ENCODE measurements at regions not wholly inside any gene's neighbourhood (a gene's known extent, or its start where the extent isn't known, plus 50 kb on each side); places are given as distances from the start of the nearest gene placed in this dataset.
"Not testable (repeated sequence)": the region's sequence is repeated elsewhere in the genome, so short reads cannot be mapped to it uniquely, and the experiment has no call there.

DNA sequence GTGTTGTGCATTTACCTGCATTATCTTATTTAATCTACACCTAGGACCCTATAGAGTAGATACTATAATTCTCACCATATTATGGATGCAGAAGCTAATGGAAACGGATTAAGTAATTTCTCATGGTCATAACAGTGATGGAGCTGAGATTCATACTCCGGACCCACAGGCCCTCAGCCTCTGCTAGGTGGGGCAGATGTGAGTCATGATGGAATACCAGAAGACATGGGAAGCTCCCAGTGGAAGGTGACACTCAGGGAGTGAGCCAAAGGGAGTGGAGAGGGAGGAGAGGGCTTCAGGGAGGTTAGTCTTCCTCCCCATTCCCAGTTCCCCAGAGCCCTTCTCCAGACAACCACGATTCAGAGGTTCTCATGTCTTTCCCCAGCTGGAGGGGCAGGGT is 65.2 kb upstream of the GPR6 start:
- Mint-ChIP-seq H3K36me3 (no peaks in the 10 kb centered on the region), H3K4me1 (peaks cover 5% of the 10 kb centered on the region), H3K27ac (no peak overlapping the region), H3K9me3 (no peaks in the 10 kb centered on the region), H3K27me3 (ENCODE audit: insufficient read depth, low read depth) (peaks cover 2% of the 10 kb centered on the region), H3K4me3 (no peak overlapping the region)
- H3K27ac ChIP-seq = no peak overlapping the region
- no peak for TF ChIP-seq EZH2 (IDR thresholded peaks at IDR 0.05)
- no peak for TF ChIP-seq EZH2phosphoT487 (IDR thresholded peaks at IDR 0.05)
- TF ChIP-seq, protein P1, sequence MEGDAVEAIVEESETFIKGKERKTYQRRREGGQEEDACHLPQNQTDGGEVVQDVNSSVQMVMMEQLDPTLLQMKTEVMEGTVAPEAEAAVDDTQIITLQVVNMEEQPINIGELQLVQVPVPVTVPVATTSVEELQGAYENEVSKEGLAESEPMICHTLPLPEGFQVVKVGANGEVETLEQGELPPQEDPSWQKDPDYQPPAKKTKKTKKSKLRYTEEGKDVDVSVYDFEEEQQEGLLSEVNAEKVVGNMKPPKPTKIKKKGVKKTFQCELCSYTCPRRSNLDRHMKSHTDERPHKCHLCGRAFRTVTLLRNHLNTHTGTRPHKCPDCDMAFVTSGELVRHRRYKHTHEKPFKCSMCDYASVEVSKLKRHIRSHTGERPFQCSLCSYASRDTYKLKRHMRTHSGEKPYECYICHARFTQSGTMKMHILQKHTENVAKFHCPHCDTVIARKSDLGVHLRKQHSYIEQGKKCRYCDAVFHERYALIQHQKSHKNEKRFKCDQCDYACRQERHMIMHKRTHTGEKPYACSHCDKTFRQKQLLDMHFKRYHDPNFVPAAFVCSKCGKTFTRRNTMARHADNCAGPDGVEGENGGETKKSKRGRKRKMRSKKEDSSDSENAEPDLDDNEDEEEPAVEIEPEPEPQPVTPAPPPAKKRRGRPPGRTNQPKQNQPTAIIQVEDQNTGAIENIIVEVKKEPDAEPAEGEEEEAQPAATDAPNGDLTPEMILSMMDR (IDR thresholded peaks at IDR 0.05) = no peak
- H3K4me1 ChIP-seq = peaks cover 8% of the 10 kb centered on the region
- H3K36me3 ChIP-seq = no peaks in the 10 kb centered on the region
- no peaks in the 10 kb centered on the region for H3F3A ChIP-seq (ENCODE audit: low read depth)
- H3K27me3 ChIP-seq = no peaks in the 10 kb centered on the region
- DNase-seq (ENCODE audit: low spot score) = no peak
- H3K9ac ChIP-seq = no peak overlapping the region
- H3K9me3 ChIP-seq (ENCODE audit: low read depth) = no peaks in the 10 kb centered on the region
- no peaks in the 10 kb centered on the region for H4K20me1 ChIP-seq (ENCODE audit: low read depth)
- H3K79me2 ChIP-seq (ENCODE audit: low read depth) = no peaks in the 10 kb centered on the region
- no peak overlapping the region for H2AFZ ChIP-seq (replicated peaks)
- H3K4me3 ChIP-seq = no peak overlapping the region
- H3K4me2 ChIP-seq = no peak overlapping the region

DNA sequence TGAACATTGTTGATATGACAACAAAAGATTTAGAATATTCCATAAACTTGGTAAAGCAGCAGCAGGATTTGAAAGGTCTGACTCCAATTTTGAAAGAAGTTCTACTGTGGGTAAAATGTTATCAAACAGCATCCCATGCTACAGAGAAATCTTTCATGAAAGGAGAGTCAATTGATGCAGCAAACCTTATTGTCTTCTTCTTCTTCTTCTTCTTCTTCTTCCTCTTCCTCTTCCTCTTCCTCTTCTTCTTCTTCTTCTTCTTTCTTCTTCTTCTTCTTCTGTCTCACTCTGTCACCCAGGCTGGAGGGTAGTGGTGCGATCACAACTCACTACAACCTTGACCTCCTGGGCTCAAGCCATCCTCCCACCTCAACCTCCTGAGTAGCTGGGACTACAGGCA is 62.4 kb upstream of the GPR6 start:
- not testable (repeated sequence) for H3K27ac Mint-ChIP-seq; H3K27me3 Mint-ChIP-seq (ENCODE audit: insufficient read depth, low read depth)

DNA sequence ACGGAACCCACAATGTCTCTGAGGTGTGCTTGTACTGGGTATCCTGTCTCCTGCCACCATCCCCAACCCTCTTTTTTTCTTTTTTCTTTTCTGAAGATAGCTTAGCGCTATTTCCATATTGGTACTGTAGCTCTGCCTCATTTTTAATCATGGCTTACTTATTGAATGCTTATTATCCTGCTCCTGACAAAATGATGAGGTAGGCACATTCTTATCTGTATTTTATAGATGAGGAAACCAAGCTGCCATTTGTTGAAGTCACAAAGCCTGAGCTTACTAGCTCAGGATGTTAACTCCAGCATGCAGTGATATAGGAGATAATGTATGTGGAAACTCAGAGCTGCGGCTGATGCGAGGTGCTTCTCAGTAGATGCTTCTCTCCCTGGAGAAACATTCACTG is 61.4 kb upstream of the GPR6 start:
- no peaks in the 10 kb centered on the region for H4K20me1 ChIP-seq (ENCODE audit: low read depth)
- H3K4me1 Mint-ChIP-seq = peaks cover 5% of the 10 kb centered on the region
- TF ChIP-seq, protein P1 (IDR thresholded peaks at IDR 0.05) = no peak
- TF ChIP-seq EZH2phosphoT487 (IDR thresholded peaks at IDR 0.05) (no peak), EZH2 (IDR thresholded peaks at IDR 0.05) (no peak)
- no peak overlapping the region for H3K27ac ChIP-seq
- peaks cover 2% of the 10 kb centered on the region for H3K27me3 Mint-ChIP-seq (ENCODE audit: insufficient read depth, low read depth)
- H3K4me2 ChIP-seq = no peak overlapping the region
- DNase-seq (ENCODE audit: low spot score) = no peak
- H3K9me3 ChIP-seq (ENCODE audit: low read depth) = no peaks in the 10 kb centered on the region
- no peaks in the 10 kb centered on the region for H3K27me3 ChIP-seq
- no peak overlapping the region for H3K9ac ChIP-seq
- H2AFZ ChIP-seq (replicated peaks) = no peak overlapping the region
- no peak overlapping the region for H3K27ac Mint-ChIP-seq
- H3K79me2 ChIP-seq (ENCODE audit: low read depth) = no peaks in the 10 kb centered on the region
- no peaks in the 10 kb centered on the region for H3K36me3 Mint-ChIP-seq
- no peaks in the 10 kb centered on the region for H3F3A ChIP-seq (ENCODE audit: low read depth)
- no peaks in the 10 kb centered on the region for H3K36me3 ChIP-seq
- no peaks in the 10 kb centered on the region for H3K9me3 Mint-ChIP-seq
- H3K4me3 Mint-ChIP-seq = no peak overlapping the region
- H3K4me1 ChIP-seq = peaks cover 7% of the 10 kb centered on the region
- no peak overlapping the region for H3K4me3 ChIP-seq

More for the DNA sequence above, 62.4 kb upstream of the GPR6 start:
- H3K9ac ChIP-seq; H3K9me3 Mint-ChIP-seq; H3K4me1 ChIP-seq; H4K20me1 ChIP-seq (ENCODE audit: low read depth); H2AFZ ChIP-seq (replicated peaks); H3F3A ChIP-seq (ENCODE audit: low read depth); H3K27ac ChIP-seq; H3K4me1 Mint-ChIP-seq; H3K36me3 ChIP-seq; H3K27me3 ChIP-seq; H3K4me3 ChIP-seq; DNase-seq (ENCODE audit: low spot score); H3K36me3 Mint-ChIP-seq; H3K79me2 ChIP-seq (ENCODE audit: low read depth); H3K4me3 Mint-ChIP-seq; H3K9me3 ChIP-seq (ENCODE audit: low read depth); H3K4me2 ChIP-seq: not testable (repeated sequence)

DNA sequence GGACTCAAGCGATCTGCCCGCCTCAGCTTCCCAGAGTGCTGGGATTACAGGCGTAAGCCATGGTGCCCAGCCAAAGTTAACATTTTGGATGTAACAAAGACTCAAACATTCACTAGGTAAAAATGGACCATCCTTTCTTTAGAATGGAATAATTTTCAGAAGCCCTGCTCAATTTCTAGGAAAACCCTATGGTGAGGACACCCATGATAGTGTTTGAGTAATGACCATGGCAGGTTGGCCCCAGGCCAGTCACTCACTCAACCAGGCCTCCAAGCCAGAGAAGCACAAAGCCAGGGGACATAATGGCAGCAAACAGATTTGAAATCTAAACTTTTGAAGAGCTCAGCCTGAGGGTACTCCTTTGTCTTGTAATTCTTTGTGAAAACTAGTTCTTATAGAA is 59.9 kb upstream of the GPR6 start:
- H3K9ac ChIP-seq = no peak overlapping the region
- no peak for DNase-seq (ENCODE audit: low spot score)
- H2AFZ ChIP-seq (replicated peaks) = no peak overlapping the region
- H3K36me3 ChIP-seq = no peaks in the 10 kb centered on the region
- H3K27me3 ChIP-seq = no peaks in the 10 kb centered on the region
- H3F3A ChIP-seq (ENCODE audit: low read depth) = no peaks in the 10 kb centered on the region
- no peak overlapping the region for H3K27ac ChIP-seq
- no peaks in the 10 kb centered on the region for H3K4me1 ChIP-seq
- H4K20me1 ChIP-seq (ENCODE audit: low read depth) = no peaks in the 10 kb centered on the region
- no peak overlapping the region for H3K4me3 Mint-ChIP-seq
- H3K4me1 Mint-ChIP-seq = no peaks in the 10 kb centered on the region
- no peaks in the 10 kb centered on the region for H3K36me3 Mint-ChIP-seq
- H3K9me3 ChIP-seq (ENCODE audit: low read depth) = no peaks in the 10 kb centered on the region
- TF ChIP-seq EZH2 (IDR thresholded peaks at IDR 0.05) = no peak
- TF ChIP-seq EZH2phosphoT487 (IDR thresholded peaks at IDR 0.05) = no peak
- TF ChIP-seq, protein P1 (IDR thresholded peaks at IDR 0.05) = no peak
- H3K4me3 ChIP-seq = no peak overlapping the region
- H3K27me3 Mint-ChIP-seq (ENCODE audit: insufficient read depth, low read depth) = peaks cover 2% of the 10 kb centered on the region
- H3K27ac Mint-ChIP-seq = no peak overlapping the region
- H3K4me2 ChIP-seq = no peak overlapping the region
- no peaks in the 10 kb centered on the region for H3K79me2 ChIP-seq (ENCODE audit: low read depth)
- H3K9me3 Mint-ChIP-seq = no peaks in the 10 kb centered on the region

Measured in neural progenitor cell (in vitro differentiated cells).